Keratinocyte (primary cell): ENCODE measurements at regions not wholly inside any gene's neighbourhood (a gene's known extent, or its start where the extent isn't known, plus 50 kb on each side); places are given as distances from the start of the nearest gene placed in this dataset.

ENCODE experiments used
- EZH2 ChIP-seq: IDR thresholded peaks from one replicate; pipeline ENCODE4 v1.6.1; 2012; ENCODE audit warnings: inconsistent platforms, mild to moderate bottlenecking, low read length, moderate library complexity
- TF ChIP-seq, protein P1 (sequence below), 3 experiments: IDR thresholded peaks in 1 of 3; conservative IDR thresholded peaks in 1 of 3; optimal IDR thresholded peaks in 1 of 3; 2 replicates in 2 of 3; 3 replicates in 1 of 3; pipeline versions ENCODE3 to v1.5.1; 2011; ENCODE audit warnings: low read length in 3 of 3, mild to moderate bottlenecking in 3 of 3, moderate library complexity in 2 of 3, control low read depth in 1 of 3, inconsistent platforms in 1 of 3; ENCODE audit not compliant: insufficient read depth in 2 of 3; ENCODE audit errors: extremely low read depth in 1 of 3

DNA sequence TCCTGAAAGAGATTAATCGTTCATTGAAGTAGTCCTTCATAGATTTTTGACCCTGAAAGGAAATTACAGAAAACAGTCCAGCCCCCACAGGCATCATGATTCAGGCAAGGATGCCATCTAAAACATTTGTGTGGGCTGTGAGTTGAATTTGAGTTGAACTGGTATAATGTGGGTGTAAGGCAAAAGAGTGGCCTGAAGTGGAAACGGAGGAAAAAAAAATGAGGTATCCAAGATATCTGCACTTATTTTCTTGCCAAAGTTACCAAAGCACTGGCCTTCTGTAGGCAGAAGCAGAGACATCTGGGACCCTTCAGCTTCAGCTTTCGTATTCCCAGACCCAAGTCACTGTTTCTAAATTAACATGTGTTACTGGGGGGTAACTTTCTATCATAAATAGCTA is 105.1 kb upstream of the DIO2 start:
- TF ChIP-seq, protein P1, sequence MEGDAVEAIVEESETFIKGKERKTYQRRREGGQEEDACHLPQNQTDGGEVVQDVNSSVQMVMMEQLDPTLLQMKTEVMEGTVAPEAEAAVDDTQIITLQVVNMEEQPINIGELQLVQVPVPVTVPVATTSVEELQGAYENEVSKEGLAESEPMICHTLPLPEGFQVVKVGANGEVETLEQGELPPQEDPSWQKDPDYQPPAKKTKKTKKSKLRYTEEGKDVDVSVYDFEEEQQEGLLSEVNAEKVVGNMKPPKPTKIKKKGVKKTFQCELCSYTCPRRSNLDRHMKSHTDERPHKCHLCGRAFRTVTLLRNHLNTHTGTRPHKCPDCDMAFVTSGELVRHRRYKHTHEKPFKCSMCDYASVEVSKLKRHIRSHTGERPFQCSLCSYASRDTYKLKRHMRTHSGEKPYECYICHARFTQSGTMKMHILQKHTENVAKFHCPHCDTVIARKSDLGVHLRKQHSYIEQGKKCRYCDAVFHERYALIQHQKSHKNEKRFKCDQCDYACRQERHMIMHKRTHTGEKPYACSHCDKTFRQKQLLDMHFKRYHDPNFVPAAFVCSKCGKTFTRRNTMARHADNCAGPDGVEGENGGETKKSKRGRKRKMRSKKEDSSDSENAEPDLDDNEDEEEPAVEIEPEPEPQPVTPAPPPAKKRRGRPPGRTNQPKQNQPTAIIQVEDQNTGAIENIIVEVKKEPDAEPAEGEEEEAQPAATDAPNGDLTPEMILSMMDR (optimal IDR thresholded peaks at IDR 0.05 in 1 of 3, IDR thresholded peaks at IDR 0.05 in 1 of 3, conservative IDR thresholded peaks at IDR 0.05 in 1 of 3; ENCODE audit: extremely low read depth in 1 of 3, insufficient read depth in 2 of 3, low read length in 3 of 3) = no peak
- no peak for TF ChIP-seq EZH2
